ENCODE measurements at regions not wholly inside any gene's neighbourhood (a gene's known extent, or its start where the extent isn't known, plus 50 kb on each side); places are given as distances from the start of the nearest gene placed in this dataset.

DNA sequence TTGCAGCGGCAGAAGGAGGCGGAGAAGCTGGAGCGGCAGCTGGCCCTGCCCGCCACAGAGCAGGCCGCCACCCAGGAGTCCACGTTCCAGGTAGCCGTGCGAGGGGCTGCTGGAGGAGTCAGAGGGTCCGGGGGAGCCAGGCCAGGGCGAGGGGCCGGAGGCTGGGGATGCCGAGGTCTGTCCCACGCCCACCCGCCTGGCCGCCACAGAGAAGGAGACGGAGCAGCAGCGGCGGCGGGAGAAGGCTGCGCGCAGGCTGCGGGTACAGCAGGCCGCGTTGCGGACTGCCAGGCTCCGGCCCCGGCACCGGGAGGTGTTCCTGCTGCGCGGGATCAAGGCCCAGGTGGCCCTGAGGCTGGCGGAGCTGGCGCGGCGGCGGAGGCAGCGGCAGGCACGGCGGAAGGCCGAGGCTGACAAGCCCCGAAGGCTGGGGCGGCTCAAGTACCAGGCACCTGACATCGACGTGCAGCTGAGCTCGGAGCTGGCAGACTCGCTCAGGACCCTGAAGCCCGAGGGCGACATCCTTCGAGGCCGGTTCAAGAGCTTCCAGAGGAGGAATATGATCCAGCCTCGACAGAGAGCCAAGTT, 625.0 kb downstream of the MCTP2 start:
- DNase-seq (ENCODE audit: low spot score) (no peak), ATAC-seq (ENCODE audit: low read depth) (no peak)
- TF ChIP-seq, protein P1, sequence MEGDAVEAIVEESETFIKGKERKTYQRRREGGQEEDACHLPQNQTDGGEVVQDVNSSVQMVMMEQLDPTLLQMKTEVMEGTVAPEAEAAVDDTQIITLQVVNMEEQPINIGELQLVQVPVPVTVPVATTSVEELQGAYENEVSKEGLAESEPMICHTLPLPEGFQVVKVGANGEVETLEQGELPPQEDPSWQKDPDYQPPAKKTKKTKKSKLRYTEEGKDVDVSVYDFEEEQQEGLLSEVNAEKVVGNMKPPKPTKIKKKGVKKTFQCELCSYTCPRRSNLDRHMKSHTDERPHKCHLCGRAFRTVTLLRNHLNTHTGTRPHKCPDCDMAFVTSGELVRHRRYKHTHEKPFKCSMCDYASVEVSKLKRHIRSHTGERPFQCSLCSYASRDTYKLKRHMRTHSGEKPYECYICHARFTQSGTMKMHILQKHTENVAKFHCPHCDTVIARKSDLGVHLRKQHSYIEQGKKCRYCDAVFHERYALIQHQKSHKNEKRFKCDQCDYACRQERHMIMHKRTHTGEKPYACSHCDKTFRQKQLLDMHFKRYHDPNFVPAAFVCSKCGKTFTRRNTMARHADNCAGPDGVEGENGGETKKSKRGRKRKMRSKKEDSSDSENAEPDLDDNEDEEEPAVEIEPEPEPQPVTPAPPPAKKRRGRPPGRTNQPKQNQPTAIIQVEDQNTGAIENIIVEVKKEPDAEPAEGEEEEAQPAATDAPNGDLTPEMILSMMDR (IDR thresholded peaks at IDR 0.05; ENCODE audit: poor library complexity, severe bottlenecking), result no peak
- no peaks in the 10 kb centered on the region for H3K9me3 ChIP-seq (ENCODE audit: severe bottlenecking)
- H3K4me1 ChIP-seq (ENCODE audit: insufficient read depth, poor library complexity, severe bottlenecking), result peaks cover 22% of the 10 kb centered on the region
- no peak overlapping the region for H3K27ac ChIP-seq (ENCODE audit: poor library complexity, severe bottlenecking)
- no peaks in the 10 kb centered on the region for H3K27me3 ChIP-seq (ENCODE audit: insufficient read depth, poor library complexity, severe bottlenecking)
- no peaks in the 10 kb centered on the region for H3K36me3 ChIP-seq (ENCODE audit: low read depth)
- H3K4me3 ChIP-seq (ENCODE audit: severe bottlenecking), result no peak overlapping the region

DNA sequence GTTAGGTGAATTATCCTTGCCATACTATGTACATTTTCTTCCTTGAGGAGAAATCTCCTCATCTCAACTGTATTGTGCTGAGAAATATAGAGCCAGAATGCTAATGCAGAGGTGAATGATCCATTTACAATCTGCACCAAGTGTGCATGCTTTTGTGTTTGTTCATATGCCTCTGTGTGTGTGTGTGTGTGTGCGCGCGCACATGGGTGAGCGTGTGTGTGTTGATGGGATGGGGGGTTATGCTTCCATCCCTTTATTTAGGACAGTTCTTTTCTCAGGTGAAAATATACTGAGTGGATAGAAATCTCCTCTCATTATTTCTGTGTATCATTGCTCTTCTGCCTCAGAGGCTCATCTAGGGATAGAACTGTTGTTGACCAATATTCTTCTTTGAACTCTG, 626.1 kb downstream of the MCTP2 start:
- DNase-seq (ENCODE audit: low spot score), result no peak

DNA sequence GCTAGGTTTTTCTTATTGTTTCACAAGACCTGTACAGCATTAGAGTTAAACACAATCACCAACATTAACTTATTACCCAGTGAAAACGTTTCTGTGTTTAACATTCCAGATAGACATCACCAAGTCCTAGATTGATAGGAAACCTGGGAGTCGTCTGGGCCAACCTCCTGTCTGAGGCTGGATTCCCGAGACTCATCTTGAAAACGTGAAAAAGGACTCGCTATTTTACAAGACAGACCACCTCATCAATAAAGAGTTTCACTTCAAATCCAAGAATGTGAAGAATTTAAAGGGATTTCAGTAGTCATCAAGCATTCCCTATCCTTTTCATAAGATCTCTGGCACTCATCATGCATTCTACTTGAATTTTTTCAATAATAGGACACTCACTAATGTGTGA, 626.6 kb downstream of the MCTP2 start:
- Histone ChIP-seq H3K27me3 (ENCODE audit: insufficient read depth, poor library complexity, severe bottlenecking) (no peaks in the 10 kb centered on the region), H3K27ac (ENCODE audit: poor library complexity, severe bottlenecking) (peak overlapping the region; percentile 66), H3K4me1 (ENCODE audit: insufficient read depth, poor library complexity, severe bottlenecking) (peaks cover 22% of the 10 kb centered on the region), H3K4me3 (ENCODE audit: severe bottlenecking) (no peak overlapping the region), H3K36me3 (ENCODE audit: low read depth) (no peaks in the 10 kb centered on the region), H3K9me3 (ENCODE audit: severe bottlenecking) (no peaks in the 10 kb centered on the region)
- DNase-seq (ENCODE audit: low spot score), result no peak
- TF ChIP-seq, protein P1 (IDR thresholded peaks at IDR 0.05; ENCODE audit: poor library complexity, severe bottlenecking), result no peak
- ATAC-seq (ENCODE audit: low read depth), result peak; percentile 70; the same call in 2 of the 3 replicates

More for the DNA sequence above, 626.1 kb downstream of the MCTP2 start:
- Histone ChIP-seq H3K4me1 (ENCODE audit: insufficient read depth, poor library complexity, severe bottlenecking) (peaks cover 22% of the 10 kb centered on the region), H3K27ac (ENCODE audit: poor library complexity, severe bottlenecking) (peak overlapping the region; percentile 66), H3K4me3 (ENCODE audit: severe bottlenecking) (no peak overlapping the region), H3K36me3 (ENCODE audit: low read depth) (no peaks in the 10 kb centered on the region), H3K9me3 (ENCODE audit: severe bottlenecking) (no peaks in the 10 kb centered on the region), H3K27me3 (ENCODE audit: insufficient read depth, poor library complexity, severe bottlenecking) (no peaks in the 10 kb centered on the region)
- TF ChIP-seq, protein P1 (IDR thresholded peaks at IDR 0.05; ENCODE audit: poor library complexity, severe bottlenecking), result no peak
- no peak for ATAC-seq (ENCODE audit: low read depth)

DNA sequence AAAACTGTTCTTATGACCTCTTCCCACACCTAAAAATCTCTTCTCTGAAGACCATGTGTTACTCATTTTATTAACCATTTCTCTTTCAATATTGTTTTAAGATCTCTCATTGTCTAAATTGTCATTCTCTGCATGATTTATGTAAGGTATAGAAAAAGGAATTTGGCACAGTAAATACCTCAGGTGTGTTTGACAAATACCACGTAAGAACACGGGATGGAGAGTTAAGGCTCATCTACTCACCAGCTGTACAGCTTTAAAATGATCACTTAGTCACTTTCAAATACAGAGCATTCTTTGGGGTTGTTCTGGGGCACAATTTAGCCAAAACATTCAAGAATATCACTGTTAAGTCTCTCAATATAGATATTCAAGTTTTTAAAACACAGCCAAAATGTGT, 627.1 kb downstream of the MCTP2 start:
- Histone ChIP-seq H3K4me1 (ENCODE audit: insufficient read depth, poor library complexity, severe bottlenecking) (peaks cover 22% of the 10 kb centered on the region), H3K27me3 (ENCODE audit: insufficient read depth, poor library complexity, severe bottlenecking) (no peaks in the 10 kb centered on the region), H3K36me3 (ENCODE audit: low read depth) (no peaks in the 10 kb centered on the region), H3K9me3 (ENCODE audit: severe bottlenecking) (no peaks in the 10 kb centered on the region), H3K4me3 (ENCODE audit: severe bottlenecking) (peak overlapping the region; percentile 9), H3K27ac (ENCODE audit: poor library complexity, severe bottlenecking) (peak overlapping the region; percentile 66)
- TF ChIP-seq, protein P1 (IDR thresholded peaks at IDR 0.05; ENCODE audit: poor library complexity, severe bottlenecking), result peak; percentile 6
- peak; percentile 89 for ATAC-seq (ENCODE audit: low read depth)
- DNase-seq (ENCODE audit: low spot score), result no peak

DNA sequence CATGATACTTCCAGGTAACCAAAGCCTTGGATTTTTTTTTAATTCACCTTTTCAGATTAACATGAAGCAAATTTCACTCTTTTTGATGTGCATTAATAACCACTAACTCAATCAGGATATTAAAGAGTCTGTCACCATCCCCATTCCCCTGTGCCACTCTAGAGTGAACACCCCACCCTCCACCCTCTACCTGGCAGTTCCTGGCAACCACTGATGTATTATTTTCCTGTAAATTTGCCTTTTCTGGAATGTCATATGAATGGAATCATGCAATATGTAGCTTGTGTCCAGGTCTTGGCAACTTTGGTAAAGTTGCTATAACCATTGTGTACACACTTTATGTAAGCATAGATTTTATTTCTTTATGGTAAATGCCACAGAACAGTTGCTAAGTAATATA, 627.6 kb downstream of the MCTP2 start:
- TF ChIP-seq, protein P1 (IDR thresholded peaks at IDR 0.05; ENCODE audit: poor library complexity, severe bottlenecking), result no peak
- DNase-seq (ENCODE audit: low spot score), result no peak
- Histone ChIP-seq H3K27ac (ENCODE audit: poor library complexity, severe bottlenecking) (peak overlapping the region; percentile 66), H3K36me3 (ENCODE audit: low read depth) (no peaks in the 10 kb centered on the region), H3K9me3 (ENCODE audit: severe bottlenecking) (no peaks in the 10 kb centered on the region), H3K4me1 (ENCODE audit: insufficient read depth, poor library complexity, severe bottlenecking) (peaks cover 22% of the 10 kb centered on the region), H3K27me3 (ENCODE audit: insufficient read depth, poor library complexity, severe bottlenecking) (no peaks in the 10 kb centered on the region), H3K4me3 (ENCODE audit: severe bottlenecking) (peak overlapping the region; percentile 9)
- ATAC-seq (ENCODE audit: low read depth), result peak; percentile 46
